Caco-2 (cell line): ENCODE measurements at regions not wholly inside any gene's neighbourhood (a gene's known extent, or its start where the extent isn't known, plus 50 kb on each side); places are given as distances from the start of the nearest gene placed in this dataset.
"Not testable (repeated sequence)": the region's sequence is repeated elsewhere in the genome, so short reads cannot be mapped to it uniquely, and the experiment has no call there.

ENCODE experiments used
- BruUV-seq: library from RNA; stranded (reverse); fragments of 400-500 nt; replicated peaks from 2 replicates; lab custom pipeline; 2021; lab: Mats Ljungman, UMichigan
- CTCF ChIA-PET: fragments of 300-600 bp; sonication (Branson Sonifier 250); formaldehyde crosslinking; loops from one replicate; lab custom pipeline; 2022; ENCODE audit warnings: antibody characterized with exemption; lab: Charles Lee
- POLR2A ChIA-PET: fragments of 300-600 bp; sonication (Branson Sonifier 250); formaldehyde crosslinking; loops from one replicate; lab custom pipeline; 2022; ENCODE audit warnings: antibody characterized with exemption; lab: Charles Lee
- DNase-seq, 2 experiments: peaks; one replicate each; pipeline versions ENCODE4 v3.0.0 to v3.0.0-alpha.2; 2020 to 2022
- H3K27me3 ChIP-seq: replicated peaks from 2 replicates; pipeline ENCODE4 v1.6.0; 2011; ENCODE audit warnings: low read length; ENCODE audit not compliant: control insufficient read depth, insufficient read depth
- H3K36me3 ChIP-seq: 2 replicates; pipeline ENCODE4 v1.5.1; 2011; ENCODE audit warnings: low read length; ENCODE audit not compliant: control insufficient read depth, insufficient read depth
- H3K4me1 ChIP-seq: fragments of 250-450 bp; sonication (Bioruptor Pico); 2 replicates; pipeline ENCODE4 v1.5.1; 2020; ENCODE audit warnings: mild to moderate bottlenecking
- H3K4me3 ChIP-seq: 2 replicates; pipeline ENCODE4 v1.5.1; 2011; ENCODE audit warnings: low read depth, mild to moderate bottlenecking, control low read depth, low read length
- H3K9me3 ChIP-seq: fragments of 250-450 bp; sonication (Bioruptor Pico); 2 replicates; pipeline ENCODE4 v1.5.1; 2020; ENCODE audit warnings: mild to moderate bottlenecking, moderate library complexity
- H3K27ac Mint-ChIP-seq: one replicate; pipeline ENCODE4 v1.8.0; 2022; ENCODE audit warnings: mixed read lengths; ENCODE audit not compliant: unreplicated experiment
- H3K27me3 Mint-ChIP-seq: one replicate; pipeline ENCODE4 v1.8.0; 2022; ENCODE audit warnings: mixed read lengths; ENCODE audit not compliant: insufficient read depth, unreplicated experiment
- H3K36me3 Mint-ChIP-seq: one replicate; pipeline ENCODE4 v1.8.0; 2022; ENCODE audit warnings: mild to moderate bottlenecking, mixed read lengths; ENCODE audit not compliant: insufficient read depth, unreplicated experiment
- H3K4me1 Mint-ChIP-seq: one replicate; pipeline ENCODE4 v1.8.0; 2022; ENCODE audit warnings: low read depth, mixed read lengths; ENCODE audit not compliant: unreplicated experiment
- H3K4me3 Mint-ChIP-seq: one replicate; pipeline ENCODE4 v1.8.0; 2022; ENCODE audit warnings: mild to moderate bottlenecking, moderate library complexity, mixed read lengths; ENCODE audit not compliant: unreplicated experiment
- H3K9me3 Mint-ChIP-seq: one replicate; pipeline ENCODE4 v1.8.0; 2022; ENCODE audit warnings: mixed read lengths; ENCODE audit not compliant: unreplicated experiment
- intact Hi-C: fragments of 100-400 bp; cut with micrococcal nuclease; formaldehyde crosslinking; loops from one replicate; pipeline ENCODE4 v1.10.0; 2022; ENCODE audit not compliant: unreplicated experiment
- TF ChIP-seq, protein P1 (sequence below), 2 experiments: fragments of 200-600 bp in 1 of 2; IDR thresholded peaks; 1 replicate in 1 of 2; 2 replicates in 1 of 2; pipeline versions ENCODE4 v1.5.1 to v1.8.0; 2011 to 2022; ENCODE audit warnings: antibody characterized with exemption in 1 of 2, control low read depth in 1 of 2, inconsistent platforms in 1 of 2, low read depth in 1 of 2, low read length in 1 of 2, mild to moderate bottlenecking in 1 of 2, moderate library complexity in 1 of 2; ENCODE audit not compliant: insufficient read depth in 1 of 2, severe bottlenecking in 1 of 2, unreplicated experiment in 1 of 2

DNA sequence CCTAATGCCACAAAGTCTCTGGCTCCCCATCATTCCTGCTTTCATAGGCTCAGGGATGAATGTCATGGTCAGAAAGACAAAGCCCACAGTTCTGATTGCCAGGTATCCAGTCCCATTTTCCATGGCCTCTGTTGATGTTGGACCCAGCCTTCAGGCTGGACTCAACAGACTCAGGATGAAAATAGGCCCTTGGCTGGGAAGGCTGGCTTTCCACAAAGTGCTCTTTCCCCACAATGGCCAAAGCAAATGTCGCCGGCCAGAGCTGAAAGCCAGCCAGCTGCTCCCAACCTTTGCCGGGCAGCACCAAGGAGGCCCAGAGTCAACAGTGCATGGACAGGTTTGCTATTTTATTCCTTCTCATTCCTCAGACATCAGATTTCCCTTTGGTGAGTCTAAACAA, 430.1 kb upstream of the FGF16 start:
- Mint-ChIP-seq H3K27me3 (no peaks in the 10 kb centered on the region), H3K4me3 (no peak overlapping the region), H3K4me1 (no peaks in the 10 kb centered on the region), H3K36me3 (no peaks in the 10 kb centered on the region), H3K9me3 (no peaks in the 10 kb centered on the region), H3K27ac (no peak overlapping the region)
- POLR2A ChIA-PET, result interaction anchor here (0.6 kb wide), 1 partner anchor 408 kb away, joined by 4 read pairs; no protein-coding TSS in a partner anchor
- no TSS peak for BruUV-seq
- Histone ChIP-seq H3K9me3 (no peaks in the 10 kb centered on the region), H3K36me3 (no peaks in the 10 kb centered on the region), H3K27me3 (no peaks in the 10 kb centered on the region), H3K4me3 (no peak overlapping the region), H3K4me1 (peaks cover 4% of the 10 kb centered on the region; the same call in 1 of the 2 replicates)
- CTCF ChIA-PET, result no interaction called here
- TF ChIP-seq, protein P1, sequence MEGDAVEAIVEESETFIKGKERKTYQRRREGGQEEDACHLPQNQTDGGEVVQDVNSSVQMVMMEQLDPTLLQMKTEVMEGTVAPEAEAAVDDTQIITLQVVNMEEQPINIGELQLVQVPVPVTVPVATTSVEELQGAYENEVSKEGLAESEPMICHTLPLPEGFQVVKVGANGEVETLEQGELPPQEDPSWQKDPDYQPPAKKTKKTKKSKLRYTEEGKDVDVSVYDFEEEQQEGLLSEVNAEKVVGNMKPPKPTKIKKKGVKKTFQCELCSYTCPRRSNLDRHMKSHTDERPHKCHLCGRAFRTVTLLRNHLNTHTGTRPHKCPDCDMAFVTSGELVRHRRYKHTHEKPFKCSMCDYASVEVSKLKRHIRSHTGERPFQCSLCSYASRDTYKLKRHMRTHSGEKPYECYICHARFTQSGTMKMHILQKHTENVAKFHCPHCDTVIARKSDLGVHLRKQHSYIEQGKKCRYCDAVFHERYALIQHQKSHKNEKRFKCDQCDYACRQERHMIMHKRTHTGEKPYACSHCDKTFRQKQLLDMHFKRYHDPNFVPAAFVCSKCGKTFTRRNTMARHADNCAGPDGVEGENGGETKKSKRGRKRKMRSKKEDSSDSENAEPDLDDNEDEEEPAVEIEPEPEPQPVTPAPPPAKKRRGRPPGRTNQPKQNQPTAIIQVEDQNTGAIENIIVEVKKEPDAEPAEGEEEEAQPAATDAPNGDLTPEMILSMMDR (IDR thresholded peaks at IDR 0.05; ENCODE audit: insufficient read depth in 1 of 2, low read depth in 1 of 2, low read length in 1 of 2, severe bottlenecking in 1 of 2, unreplicated experiment in 1 of 2), result no peak
- intact Hi-C loops, result no loop called here
- no peak for DNase-seq

- H3K9me3 ChIP-seq, H3K27me3 ChIP-seq, H3K27me3 Mint-ChIP-seq, H3K36me3 ChIP-seq, H3K4me1 ChIP-seq, BruUV-seq, H3K36me3 Mint-ChIP-seq, CTCF ChIA-PET, intact Hi-C loops, H3K27ac Mint-ChIP-seq, H3K4me1 Mint-ChIP-seq, POLR2A ChIA-PET, H3K9me3 Mint-ChIP-seq: not testable (repeated sequence)
- peak; percentile 42 to 61 for DNase-seq
- peak overlapping the region; percentile 66 for H3K4me3 Mint-ChIP-seq
- peak overlapping the region; percentile 33 for H3K4me3 ChIP-seq
Measured at GRCh38 chrX:77046180-77046810, 400.9 kb upstream of the FGF16 start.

DNA sequence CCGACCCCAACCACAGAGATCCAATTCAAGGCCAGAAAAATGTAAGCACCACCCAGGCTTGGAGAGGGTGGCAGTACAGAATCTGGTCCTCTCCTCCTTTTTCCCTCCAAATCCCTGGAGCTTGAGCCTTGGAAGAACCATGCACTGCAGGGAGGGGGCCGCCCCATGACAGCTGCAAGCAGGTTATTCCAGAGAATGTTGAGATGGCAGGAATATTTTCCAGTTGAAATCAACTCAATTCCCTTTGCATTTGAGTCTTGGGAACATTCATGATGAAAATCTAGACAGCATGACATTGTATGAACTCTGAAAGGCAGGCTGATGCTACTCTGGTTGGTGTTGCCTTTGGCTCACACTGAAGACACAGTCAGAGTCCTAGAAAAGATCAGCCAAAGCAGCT, 386.6 kb upstream of the FGF16 start:
- Mint-ChIP-seq H3K36me3 (no peaks in the 10 kb centered on the region), H3K27ac (no peak overlapping the region), H3K4me1 (no peaks in the 10 kb centered on the region), H3K27me3 (no peaks in the 10 kb centered on the region), H3K9me3 (no peaks in the 10 kb centered on the region), H3K4me3 (no peak overlapping the region)
- ChIA-PET POLR2A (no interaction called here), CTCF (no interaction called here)
- no peaks in the 10 kb centered on the region for H3K27me3 ChIP-seq
- BruUV-seq, result no TSS peak
- H3K4me3 ChIP-seq, result no peak overlapping the region
- intact Hi-C loops, result no loop called here
- H3K4me1 ChIP-seq, result no peaks in the 10 kb centered on the region
- TF ChIP-seq, protein P1 (IDR thresholded peaks at IDR 0.05; ENCODE audit: insufficient read depth in 1 of 2, low read depth in 1 of 2, low read length in 1 of 2, severe bottlenecking in 1 of 2, unreplicated experiment in 1 of 2), result no peak
- no peak for DNase-seq
- H3K36me3 ChIP-seq, result no peaks in the 10 kb centered on the region
- no peaks in the 10 kb centered on the region for H3K9me3 ChIP-seq
